ENCODE measurements at regions not wholly inside any gene's neighbourhood (a gene's known extent, or its start where the extent isn't known, plus 50 kb on each side); places are given as distances from the start of the nearest gene placed in this dataset.

DNA sequence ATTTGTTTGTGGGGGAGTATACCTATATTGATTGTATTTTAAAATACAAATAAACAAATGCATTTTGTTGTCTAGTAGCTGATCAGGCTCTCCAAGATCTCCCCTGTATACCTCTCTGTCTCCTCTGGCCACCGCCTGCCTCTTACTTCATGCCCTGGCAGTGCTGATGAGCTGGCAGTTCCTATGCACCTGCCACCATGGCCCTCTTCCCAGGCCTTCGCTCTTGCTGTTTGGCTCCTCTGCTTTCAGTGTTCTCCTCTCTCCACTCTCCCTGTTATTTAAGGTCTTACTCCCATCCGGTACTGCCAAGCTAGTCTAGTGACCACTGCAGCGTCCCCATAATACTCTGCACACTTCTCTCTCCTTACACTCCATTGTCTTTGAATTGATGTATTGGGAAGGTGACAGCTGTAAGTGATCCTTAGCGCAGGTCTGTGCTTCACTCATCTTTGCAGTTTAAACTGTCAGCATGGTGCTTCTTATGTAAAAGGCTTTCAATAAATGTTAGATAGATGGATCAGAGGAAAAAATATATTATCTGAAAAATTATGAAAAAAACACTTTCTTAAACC lies 88.1 kb upstream of the ATP1A1 start:
- no peak for TF ChIP-seq POLR2A (IDR thresholded peaks at IDR 0.05)
- no peak for TF ChIP-seq CTCF (IDR thresholded peaks at IDR 0.05)
